HK-2 (cell line): ENCODE measurements at regions not wholly inside any gene's neighbourhood (a gene's known extent, or its start where the extent isn't known, plus 50 kb on each side); places are given as distances from the start of the nearest gene placed in this dataset.
"Not testable (repeated sequence)": the region's sequence is repeated elsewhere in the genome, so short reads cannot be mapped to it uniquely, and the experiment has no call there.

Experiments used
- DNase-seq: peaks from one replicate; pipeline ENCODE4 v3.0.0-alpha.2; 2018; ENCODE audit not compliant: unreplicated experiment

DNA sequence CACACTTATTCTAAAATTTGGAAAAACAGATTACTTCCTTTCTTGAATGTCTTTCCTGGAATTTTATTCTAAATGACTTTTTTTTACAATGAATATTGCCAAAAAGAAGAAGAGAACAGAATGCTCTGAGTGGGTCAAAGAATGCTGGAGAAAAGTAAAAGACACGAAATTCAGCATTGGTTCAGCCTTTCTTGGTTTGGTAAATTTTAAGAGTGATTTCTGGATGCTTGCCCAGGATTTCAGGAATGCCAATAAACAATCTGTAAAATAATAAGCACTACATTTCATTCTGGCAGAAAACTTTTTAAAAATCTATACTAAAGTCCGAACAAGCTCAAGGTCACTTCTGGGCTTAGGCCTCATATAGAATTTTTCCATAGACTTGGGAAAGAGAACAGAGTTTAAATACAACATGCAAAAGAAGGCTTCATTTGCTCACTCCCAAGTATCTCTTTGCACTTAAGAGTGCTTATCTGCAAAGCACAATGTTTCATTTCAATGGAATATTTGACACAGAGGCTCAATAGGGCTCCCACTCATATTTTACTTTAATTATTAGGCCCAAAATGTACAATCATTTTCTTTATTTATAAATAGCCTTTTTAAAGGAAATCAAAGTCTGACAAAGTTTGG, 359.5 kb upstream of the ANKRD30A start:
- DNase-seq: no peak

DNA sequence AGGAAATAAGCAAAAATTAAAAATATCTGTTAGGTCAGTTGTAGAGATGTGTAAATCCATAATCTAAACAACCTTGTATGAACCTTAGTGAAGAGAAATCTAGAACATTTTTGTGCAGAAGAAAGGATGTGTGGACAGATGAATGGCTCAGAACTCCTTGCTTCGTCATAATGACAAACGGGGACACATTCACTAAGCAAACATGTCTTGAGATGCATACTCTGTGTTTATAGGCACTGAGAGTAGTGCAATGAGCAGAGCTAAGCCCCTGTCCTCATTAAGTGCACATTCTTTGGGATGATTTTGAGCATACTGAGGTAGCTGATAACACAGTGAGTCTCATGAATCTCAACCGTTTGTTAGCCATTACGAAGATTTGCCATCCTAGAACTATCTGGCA, 360.6 kb upstream of the ANKRD30A start:
- DNase-seq: no peak

DNA sequence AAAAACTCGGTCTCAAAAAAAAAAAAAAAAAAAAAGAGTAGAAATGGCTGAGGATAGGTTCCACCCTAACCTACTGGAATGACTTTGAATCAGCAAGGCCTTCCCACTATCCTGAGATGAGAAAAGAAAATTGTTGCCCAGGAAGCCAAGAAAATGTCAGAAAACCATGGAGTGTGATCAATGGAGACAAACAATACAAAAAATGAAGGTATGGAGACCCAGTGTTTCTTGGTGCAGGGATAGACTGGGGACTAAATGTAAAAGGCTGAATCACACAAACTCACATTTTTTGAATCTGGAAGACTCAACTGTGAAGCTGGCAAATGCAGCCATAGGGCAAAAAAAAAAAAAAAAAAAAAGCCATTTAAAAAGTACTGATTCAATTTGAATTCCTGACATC, 364.3 kb upstream of the ANKRD30A start:
- no peak for DNase-seq

DNA sequence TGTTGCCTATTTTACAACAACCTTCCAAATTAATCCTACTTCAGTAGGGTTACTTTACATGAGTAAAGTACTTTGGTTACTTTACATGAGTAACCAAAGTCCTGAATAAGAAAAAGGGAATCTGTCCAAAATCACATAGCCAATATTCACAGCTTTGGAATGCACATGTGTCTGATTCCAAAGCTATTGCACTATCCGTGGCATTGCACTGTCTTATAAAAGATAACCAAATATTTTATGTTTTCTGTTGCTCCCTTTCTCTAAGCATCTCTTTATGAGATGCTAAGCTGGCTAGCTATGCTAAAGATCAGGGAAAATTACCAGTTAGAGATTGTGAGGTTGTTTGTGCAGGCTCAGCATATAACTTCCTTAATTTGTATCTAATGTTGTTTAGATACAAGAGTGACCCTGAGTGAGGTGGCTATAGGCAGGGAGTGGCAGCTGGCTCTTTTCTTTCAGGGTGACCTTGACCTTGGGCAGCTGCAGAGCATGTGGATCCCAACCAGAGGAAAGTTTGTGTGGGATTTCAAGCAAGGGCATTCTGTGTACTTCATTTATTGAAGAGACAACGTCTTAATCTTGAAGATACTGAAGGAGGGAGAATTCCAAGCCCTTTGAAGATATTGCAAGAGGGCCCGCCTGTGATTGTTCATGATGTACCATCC, 366.1 kb upstream of the ANKRD30A start:
- DNase-seq: no peak

DNA sequence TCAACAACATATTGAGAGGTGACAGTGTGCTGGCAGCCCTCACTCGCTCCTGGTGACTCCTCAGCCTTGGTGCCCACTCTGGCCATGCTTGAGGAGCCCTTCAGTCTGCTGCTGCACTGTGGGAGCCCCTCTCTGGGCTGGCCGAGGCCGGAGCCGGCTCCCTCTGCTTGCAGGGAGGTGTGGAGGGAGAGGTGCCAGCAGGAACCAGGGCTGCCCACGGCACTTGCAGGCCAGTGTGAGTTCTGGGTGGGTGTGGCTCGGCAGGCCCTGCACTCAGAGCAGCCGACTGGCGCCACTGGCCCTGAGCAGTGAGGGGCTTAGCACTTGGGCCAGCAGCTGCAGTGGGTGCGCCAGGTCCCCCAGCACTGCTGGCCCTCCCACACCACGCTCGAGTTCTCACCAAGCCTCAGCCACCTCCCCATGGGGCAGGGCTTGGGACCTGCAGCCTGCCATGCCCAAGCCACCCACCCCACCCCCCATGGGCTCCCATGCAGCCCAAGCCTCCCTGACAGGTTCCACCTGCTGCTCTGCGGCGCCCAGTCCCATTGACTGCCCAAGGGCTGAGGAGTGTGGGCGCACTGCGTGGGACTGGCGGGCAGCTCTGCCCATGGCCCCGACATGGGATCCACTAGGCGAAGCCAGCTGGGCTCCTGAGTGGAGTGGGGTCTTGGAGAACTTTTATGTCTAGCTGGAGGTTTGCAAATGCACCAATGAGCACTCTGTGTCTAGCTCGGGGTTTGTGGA, 377.1 kb upstream of the ANKRD30A start:
- DNase-seq: no peak

DNA sequence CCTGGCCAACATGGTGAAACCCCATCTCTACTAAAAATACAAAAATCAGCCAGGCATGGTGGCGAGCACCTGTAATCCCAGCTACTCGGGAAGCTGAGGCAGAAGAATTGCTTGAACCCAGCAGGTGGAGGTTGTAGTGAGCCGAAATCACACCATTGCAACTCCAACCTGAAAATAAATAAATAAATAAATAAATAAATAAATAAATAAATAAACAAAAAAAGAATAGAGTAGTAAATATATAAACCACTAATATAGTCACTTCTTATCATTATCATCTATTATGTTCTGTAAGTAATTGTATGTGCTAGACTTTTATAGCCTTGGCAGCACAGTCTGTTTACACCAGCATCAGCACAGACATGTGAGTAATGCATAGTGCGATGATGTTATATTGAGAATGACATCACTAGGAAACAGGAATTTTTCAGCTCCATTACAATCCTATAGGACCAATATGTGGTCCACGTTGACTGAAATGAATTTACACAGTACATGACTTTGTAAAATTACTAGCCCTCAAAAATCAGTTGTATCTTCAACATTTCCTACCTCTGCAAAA, 385.4 kb upstream of the ANKRD30A start:
- DNase-seq: no peak

DNA sequence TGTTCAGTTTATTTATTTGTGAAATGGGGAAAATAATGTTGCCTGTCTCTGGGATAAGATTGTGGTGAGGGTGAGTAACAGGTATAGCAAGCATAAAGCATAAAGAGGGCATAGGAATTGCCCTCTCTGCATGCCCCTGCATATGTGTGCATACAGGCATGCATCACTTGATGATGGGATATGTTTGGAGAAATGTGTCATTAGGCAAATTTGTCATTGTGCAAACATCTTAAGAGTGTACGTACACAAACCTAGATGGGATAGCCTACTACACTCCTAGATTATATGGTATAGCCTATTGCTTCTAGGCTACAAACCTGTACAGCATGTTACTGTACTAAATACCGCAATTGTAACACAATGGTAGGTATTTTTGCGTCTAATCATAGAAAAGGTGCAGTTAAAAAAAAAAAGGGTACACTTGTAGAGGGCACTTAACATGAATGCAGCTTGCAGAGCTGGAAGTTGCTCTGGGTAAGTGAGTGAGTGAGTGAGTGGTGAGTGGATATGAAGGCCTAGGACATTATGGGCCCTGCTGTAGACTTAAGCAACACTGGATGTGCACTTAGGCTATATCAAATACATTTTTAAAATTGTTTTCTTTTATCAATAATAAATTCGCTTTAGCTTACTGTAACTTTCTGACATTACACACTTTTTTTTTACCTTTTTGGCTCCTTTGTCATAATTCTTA, 386.5 kb upstream of the ANKRD30A start:
- DNase-seq: no peak

DNA sequence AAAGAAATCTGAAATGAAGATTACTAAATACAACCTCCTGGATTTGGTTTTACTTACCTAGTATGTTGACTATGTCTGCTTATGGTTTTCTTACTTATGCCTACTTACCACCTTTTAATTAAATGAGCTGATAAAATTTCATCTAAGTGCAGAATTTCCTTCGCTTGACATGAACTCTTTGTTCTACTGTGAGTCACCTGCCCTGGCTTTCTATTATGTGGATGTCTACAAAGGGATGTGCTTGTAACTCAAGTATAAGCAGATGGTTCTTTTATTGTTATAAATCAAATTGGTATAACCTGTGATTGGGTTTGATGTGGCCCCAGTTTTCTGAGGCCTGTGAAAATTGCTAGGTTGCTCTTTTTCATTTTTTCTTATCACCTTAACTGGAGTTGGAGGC, 389.1 kb upstream of the ANKRD30A start:
- no peak for DNase-seq

DNA sequence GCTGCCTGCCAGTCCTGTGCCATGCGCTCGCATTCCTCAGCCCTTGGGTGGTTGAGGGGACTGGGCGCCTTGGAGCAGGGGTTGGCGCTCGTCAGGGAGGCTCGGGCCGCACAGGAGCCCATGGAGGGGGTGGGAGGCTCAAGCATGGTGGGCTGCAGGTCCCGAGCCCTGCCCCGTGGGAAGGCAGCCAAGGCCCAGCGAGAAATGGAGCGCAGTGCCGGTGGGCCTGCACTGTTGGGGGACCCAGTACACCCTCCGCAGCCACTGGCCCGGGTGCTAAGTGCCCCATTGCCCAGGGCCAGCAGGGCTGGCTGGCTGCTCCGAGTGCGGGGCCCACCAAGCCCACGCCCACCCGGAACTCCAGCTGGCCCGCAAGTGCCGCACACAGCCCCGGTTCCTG, 390.8 kb upstream of the ANKRD30A start:
- DNase-seq: not testable (repeated sequence)

DNA sequence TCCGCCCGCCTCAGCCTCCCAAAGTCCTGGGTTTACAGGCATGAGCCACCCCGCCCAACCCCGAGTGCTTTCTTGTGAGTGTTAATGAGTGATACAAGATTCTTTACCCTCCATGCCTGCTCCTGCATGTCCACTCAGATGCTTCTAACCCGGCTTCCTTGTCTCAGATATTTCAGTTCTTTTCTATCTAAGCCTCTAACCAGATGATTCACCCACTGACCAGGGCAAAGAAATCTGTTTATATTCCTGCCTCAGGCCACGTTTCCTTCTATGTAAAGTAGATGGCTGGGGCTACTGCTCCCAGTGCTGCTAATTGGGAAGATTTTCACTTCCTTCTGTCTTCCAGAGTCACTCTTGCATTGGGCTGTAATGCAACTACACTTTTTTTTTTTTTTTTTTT, 395.1 kb upstream of the ANKRD30A start:
- DNase-seq: no peak

DNA sequence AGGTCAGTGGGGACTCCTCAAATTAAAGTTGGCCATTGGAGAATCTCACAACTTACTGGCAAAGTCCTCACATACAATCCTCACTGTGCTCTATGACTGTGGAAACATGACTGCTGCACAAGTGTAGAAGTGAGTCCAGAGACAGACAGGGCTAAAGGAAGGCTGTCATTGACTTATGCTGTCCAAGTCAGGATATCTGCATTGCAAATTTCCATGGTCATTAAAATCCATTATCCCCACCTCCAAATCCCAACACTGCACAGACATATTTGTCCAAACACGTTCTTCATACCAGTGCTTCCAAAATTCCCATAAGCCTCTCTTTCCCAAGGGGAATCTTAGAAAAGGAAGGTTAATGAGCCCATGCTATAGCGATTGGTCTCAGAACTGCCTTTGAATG, 396.8 kb upstream of the ANKRD30A start:
- DNase-seq: no peak

DNA sequence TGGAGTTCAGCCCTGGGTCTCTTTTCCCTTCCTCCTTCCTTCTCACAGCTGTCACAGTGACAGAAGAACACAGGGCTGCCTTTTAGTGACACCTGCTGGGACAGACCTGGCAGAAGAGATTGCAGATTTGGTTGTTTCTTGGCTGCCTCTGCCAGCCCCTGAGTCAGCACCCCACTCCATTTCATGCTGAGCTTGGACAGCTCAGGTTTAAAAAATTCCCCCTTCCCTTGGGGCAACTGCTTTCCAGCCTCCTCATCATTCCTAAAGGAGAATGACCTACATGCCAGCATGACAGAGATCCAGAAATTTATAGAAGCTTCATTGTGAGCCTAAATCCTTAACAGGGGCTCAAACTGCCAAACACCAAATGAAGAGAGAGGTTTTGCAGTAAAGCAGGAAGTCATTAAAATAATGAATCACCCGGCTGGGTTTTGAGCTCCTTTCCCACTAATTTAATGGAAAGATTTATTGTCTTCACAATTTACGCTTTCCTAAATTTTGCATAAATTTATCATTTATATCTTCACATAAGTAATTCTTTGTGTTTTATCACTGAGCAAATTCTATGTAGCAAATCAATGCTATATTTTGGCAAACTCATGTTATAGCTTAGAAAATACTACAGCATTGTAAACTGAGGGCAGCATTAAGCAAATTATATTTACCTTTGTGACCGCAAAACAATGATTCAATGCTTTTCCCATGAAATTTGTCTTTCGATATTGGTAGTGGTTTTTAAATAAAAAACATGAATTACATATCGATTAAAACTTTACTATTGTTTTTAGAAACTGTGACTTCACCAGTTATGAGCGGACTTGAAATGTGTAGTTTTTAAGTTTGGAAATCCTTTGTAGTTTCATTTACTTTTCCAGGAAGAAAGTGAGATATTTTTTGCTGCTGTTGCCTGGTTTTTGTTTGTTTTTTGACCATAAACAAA, 399.5 kb upstream of the ANKRD30A start:
- peak; percentile 67 for DNase-seq

DNA sequence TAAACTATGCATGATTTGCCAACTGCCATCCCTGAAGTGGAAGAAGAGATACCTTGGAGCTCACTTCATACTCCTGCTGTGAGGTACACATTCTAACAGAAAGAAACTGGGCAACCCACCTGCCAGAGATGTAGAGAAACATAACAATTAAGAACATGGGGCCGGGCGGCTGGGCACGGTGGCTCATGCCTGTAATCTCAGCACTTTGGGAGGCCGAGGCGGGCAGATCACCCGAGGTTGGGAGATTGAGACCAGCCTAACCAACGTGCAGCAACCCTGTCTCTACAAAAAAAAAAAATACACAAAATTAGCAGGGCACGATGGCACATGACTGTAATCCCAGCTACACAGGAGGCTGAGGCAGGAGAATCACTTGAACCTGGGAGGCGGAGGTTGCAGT, 402.6 kb upstream of the ANKRD30A start:
- no peak for DNase-seq

DNA sequence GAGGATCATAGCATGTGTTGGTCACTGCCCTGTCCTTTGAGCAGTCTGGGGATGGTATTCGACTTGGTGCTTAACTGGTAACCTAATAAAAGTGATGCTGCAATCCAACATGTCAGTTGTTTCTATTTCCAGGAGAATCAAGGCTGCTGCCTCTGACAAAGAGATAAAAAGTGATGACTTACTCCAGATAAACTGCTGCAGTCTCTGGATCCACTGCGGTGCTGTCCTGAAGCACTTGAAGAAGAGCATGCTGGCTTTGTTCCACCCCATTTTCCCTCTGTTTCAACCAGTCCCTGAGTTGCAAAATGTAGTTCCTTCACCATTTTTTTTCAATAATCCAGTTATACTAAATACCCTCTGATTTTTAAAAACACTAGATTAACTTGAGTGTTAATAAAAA, 403.5 kb upstream of the ANKRD30A start:
- no peak for DNase-seq

DNA sequence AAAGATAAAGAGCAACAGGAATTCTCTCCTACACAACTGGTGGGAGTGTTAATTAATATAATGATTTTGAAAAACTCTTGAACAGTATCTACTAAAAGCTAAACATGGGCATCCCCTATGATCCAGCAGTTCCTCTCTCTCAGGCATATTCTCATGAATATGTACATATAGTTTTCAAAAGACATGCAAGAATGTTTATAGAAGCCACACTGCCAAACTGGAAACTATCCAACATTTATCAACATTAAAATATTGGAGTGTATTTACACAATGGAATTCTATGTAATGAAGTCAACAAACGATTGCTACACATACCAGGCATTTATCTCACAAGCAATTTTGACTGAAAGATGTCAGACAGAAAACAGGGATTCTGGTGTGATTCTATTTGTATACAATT, 404.5 kb upstream of the ANKRD30A start:
- no peak for DNase-seq

DNA sequence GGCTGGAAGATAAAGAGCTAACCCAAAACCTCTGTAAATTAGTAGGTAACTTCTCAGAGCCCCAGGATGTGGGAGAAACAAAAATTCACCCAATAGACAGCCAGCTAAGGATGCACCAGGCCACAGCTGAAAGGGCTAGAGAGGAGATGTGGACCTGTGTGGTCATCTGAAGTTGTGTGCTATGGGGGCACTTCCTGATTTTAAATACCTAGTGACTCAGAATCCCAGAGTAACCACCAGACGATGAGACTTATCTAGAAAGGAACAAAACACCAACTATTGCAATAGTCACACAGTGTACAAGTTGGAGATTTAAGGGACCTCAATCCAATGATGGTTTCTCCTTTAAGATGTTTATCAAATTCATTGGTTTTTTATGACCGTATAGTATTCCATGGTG, 408.3 kb upstream of the ANKRD30A start:
- no peak for DNase-seq

DNA sequence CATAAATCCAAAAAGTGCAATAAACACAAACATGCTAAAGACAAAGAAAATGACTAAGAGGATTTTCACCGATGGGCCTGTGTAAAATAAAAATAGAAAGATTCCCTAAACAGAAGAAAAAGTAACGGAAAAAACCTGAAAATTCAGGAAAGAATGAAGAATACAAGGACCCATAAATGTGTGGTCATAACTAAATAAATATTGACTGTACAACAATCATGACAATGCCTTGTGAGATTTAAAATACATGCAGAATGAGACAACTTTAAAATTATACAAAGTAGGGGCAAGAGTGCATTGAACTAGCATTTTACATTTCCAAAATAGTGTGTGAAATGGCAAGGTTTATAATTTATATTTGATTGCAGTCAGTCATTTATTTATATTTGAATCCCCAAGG, 409.1 kb upstream of the ANKRD30A start:
- DNase-seq: no peak

DNA sequence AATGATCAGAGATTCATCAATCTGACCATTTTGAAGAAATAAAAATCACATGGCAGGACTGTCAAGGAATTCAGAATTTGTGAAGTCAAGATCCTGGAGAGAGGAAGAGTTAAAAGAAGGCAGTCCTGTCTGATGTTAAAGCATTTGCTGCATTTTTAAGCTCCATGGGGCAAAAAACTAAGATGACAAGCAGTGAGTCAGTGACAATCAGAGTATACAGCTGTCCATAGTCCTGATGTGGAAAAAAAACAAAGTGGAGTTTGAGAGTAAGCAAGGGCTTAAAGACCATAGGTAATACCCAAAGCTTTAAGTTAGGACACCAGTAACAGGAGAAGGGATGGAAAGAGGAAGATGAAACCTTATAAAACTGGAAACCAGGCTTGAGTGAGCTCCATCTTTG, 412.7 kb upstream of the ANKRD30A start:
- DNase-seq: no peak

DNA sequence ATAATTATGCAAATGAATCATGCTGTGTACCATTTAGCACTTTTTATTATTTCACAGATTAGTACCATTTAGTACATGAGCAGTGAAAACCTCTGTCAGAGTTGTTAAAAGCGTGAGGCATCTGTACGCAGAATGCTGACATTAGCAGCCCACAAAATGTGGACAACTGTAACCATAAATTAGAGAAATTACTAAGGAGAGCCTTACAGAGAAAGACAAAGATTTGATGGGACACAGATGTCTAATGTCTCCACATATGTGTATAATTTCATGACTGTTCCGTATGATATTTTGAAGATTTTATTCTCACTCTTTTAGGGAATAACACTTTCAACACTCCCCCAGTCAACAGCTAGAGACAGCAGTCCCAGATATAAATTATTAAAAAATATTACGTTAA, 414.0 kb upstream of the ANKRD30A start:
- no peak for DNase-seq

DNA sequence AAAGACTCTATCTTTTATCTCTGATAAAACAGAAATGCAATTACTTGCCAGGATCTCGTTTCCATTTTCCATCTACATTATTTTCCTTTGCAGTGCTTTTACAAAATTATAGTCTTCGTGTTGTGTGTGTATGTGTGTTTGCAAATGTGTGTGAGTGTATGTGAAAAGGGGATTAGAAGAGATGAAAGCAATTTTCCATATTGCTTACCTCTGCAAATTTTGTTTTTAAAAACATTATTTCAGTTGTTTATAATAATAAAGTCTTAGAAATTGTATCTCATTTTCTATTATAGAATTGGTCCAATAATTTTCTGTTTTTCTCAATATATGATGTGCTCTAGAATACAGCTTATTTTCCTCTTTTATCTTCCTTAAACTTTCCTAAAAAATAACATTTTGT, 421.3 kb upstream of the ANKRD30A start:
- DNase-seq: no peak

DNA sequence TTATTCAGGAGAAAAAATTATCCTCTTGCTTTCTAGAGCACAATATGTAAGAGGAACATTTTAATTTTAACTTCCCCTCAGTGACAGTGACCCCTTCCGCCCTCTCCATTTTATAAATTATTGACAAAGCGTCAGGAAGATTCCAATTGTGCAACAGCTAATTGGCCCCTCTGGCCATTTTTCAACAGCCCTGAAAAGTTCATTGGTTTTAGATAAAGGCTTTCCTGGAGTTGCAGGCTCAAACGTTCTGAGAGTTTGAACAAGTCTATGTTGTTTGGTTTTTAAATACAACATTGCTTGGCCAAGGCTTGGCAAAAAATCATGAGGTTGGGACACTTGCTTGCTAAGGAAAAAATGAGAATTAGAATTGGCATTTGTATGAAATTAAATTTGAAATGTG, 422.2 kb upstream of the ANKRD30A start:
- DNase-seq: no peak
